ENCODE measurements at regions not wholly inside any gene's neighbourhood (a gene's known extent, or its start where the extent isn't known, plus 50 kb on each side); places are given as distances from the start of the nearest gene placed in this dataset.

GRCh38 chr2:19505199-19506136 is 147.0 kb upstream of the OSR1 start:
- TF ChIP-seq CTCF (IDR thresholded peaks at IDR 0.05) (no peak), EP300 (IDR thresholded peaks at IDR 0.05) (no peak), POLR2A (IDR thresholded peaks at IDR 0.05) (no peak), POLR2AphosphoS5 (IDR thresholded peaks at IDR 0.05) (no peak)
